Endodermal cell (in vitro differentiated cells): ENCODE measurements at regions not wholly inside any gene's neighbourhood (a gene's known extent, or its start where the extent isn't known, plus 50 kb on each side); places are given as distances from the start of the nearest gene placed in this dataset.
"Not testable (repeated sequence)": the region's sequence is repeated elsewhere in the genome, so short reads cannot be mapped to it uniquely, and the experiment has no call there.

ENCODE experiments used
- DNase-seq: peaks from one replicate; pipeline ENCODE4 v3.0.0-alpha.2; 2017
- H3K27ac ChIP-seq: 2 replicates; pipeline ENCODE4 v1.5.1; 2013; ENCODE audit warnings: mild to moderate bottlenecking, low read depth, low read length, moderate library complexity
- H3K27me3 ChIP-seq: 2 replicates; pipeline ENCODE4 v1.6.1; 2013; ENCODE audit warnings: mild to moderate bottlenecking, low read length, moderate library complexity; ENCODE audit not compliant: insufficient read depth, control insufficient read depth, poor library complexity, severe bottlenecking
- H3K36me3 ChIP-seq: 2 replicates; pipeline ENCODE4 v1.7.0; 2013; ENCODE audit warnings: mild to moderate bottlenecking, low read length, moderate library complexity; ENCODE audit not compliant: control insufficient read depth, insufficient read depth
- H3K4me1 ChIP-seq: one replicate; pipeline ENCODE4 v1.7.0; 2013; ENCODE audit warnings: low read length; ENCODE audit not compliant: control insufficient read depth, insufficient read depth
- H3K4me3 ChIP-seq: 2 replicates; pipeline ENCODE4 v1.5.1; 2013; ENCODE audit warnings: mild to moderate bottlenecking, low read length, moderate library complexity
- H3K9ac ChIP-seq: 2 replicates; pipeline ENCODE4 v1.6.1; 2013; ENCODE audit warnings: mild to moderate bottlenecking, low read length, moderate library complexity; ENCODE audit not compliant: poor library complexity, severe bottlenecking; ENCODE audit errors: extremely low read depth
- H3K9me3 ChIP-seq: 2 replicates; pipeline ENCODE4 v1.6.1; 2013; ENCODE audit warnings: mild to moderate bottlenecking, low read length, moderate library complexity; ENCODE audit not compliant: control insufficient read depth
- H3K27ac Mint-ChIP-seq: 2 replicates; pipeline ENCODE4 v1.8.0; 2020; ENCODE audit warnings: mixed read lengths
- H3K27me3 Mint-ChIP-seq: 2 replicates; pipeline ENCODE4 v1.8.0; 2021; ENCODE audit warnings: mild to moderate bottlenecking, mixed read lengths; ENCODE audit not compliant: insufficient read depth
- H3K36me3 Mint-ChIP-seq: 2 replicates; pipeline ENCODE4 v1.8.0; 2020; ENCODE audit warnings: low read depth, mixed read lengths
- H3K4me1 Mint-ChIP-seq: 2 replicates; pipeline ENCODE4 v1.8.0; 2020; ENCODE audit warnings: mixed read lengths
- H3K4me3 Mint-ChIP-seq: 2 replicates; pipeline ENCODE4 v1.8.0; 2020; ENCODE audit warnings: mild to moderate bottlenecking, moderate library complexity, mixed read lengths
- H3K9me3 Mint-ChIP-seq: 2 replicates; pipeline ENCODE4 v1.8.0; 2020; ENCODE audit warnings: mild to moderate bottlenecking, mixed read lengths
- CTCF ChIP-seq: fragments of 200-600 bp; sonication (generic); conservative IDR thresholded peaks from 2 replicates; pipeline ENCODE4 v1.5.0; 2021; ENCODE audit warnings: antibody characterized with exemption, mild to moderate bottlenecking
- WGBS, 2 experiments: methylation state at CpG; one replicate each; pipeline versions ENCODE4 v1.1.5 to v1.1.7; 2013; ENCODE audit warnings: missing lambda C conversion rate in 2 of 2, mixed read lengths in 1 of 2; ENCODE audit not compliant: insufficient coverage in 1 of 2, insufficient read length in 1 of 2; 5-methylcytosine and 5-hydroxymethylcytosine counted together

- Mint-ChIP-seq H3K4me1 (peaks cover 26% of the 10 kb centered on the region), H3K36me3 (no peaks in the 10 kb centered on the region), H3K27me3 (no peaks in the 10 kb centered on the region), H3K9me3 (peaks cover 9% of the 10 kb centered on the region), H3K27ac (no peak overlapping the region), H3K4me3 (no peak overlapping the region)
- Histone ChIP-seq H3K27ac (no peak overlapping the region), H3K9ac (no peak overlapping the region), H3K9me3 (peaks cover 12% of the 10 kb centered on the region), H3K27me3 (no peaks in the 10 kb centered on the region), H3K36me3 (no peaks in the 10 kb centered on the region), H3K4me1 (peaks cover 8% of the 10 kb centered on the region), H3K4me3 (no peak overlapping the region)
- DNase-seq: no peak
- TF ChIP-seq CTCF: no peak
- 83 to 94% methylated on average over 1 of the region's 1 CpG for WGBS, 2 experiments
Measured at GRCh38 chr2:166768393-166769123, 119.7 kb upstream of the XIRP2 start.

GRCh38 chr2:166766769-166767322 is 121.4 kb upstream of the XIRP2 start:
- not testable (repeated sequence) for H3K27ac Mint-ChIP-seq
- WGBS, 2 experiments: 92 to 94% methylated on average over 7 to 13 of the region's 13 CpGs

GRCh38 chr2:166766220-166766619 is 122.1 kb upstream of the XIRP2 start:
- no peak overlapping the region for H3K4me3 ChIP-seq
- 89 to 91% methylated on average over 4 to 6 of the region's 6 CpGs for WGBS, 2 experiments
- no peak for TF ChIP-seq CTCF
- H3K9me3 Mint-ChIP-seq: peaks cover 9% of the 10 kb centered on the region
- H3K27ac ChIP-seq: no peak overlapping the region
- H3K27me3 Mint-ChIP-seq: no peaks in the 10 kb centered on the region
- H3K4me1 ChIP-seq: no peaks in the 10 kb centered on the region
- no peak overlapping the region for H3K9ac ChIP-seq
- no peak overlapping the region for H3K27ac Mint-ChIP-seq
- peak; percentile 52 for DNase-seq
- H3K4me1 Mint-ChIP-seq: peaks cover 7% of the 10 kb centered on the region
- no peak overlapping the region for H3K4me3 Mint-ChIP-seq
- no peaks in the 10 kb centered on the region for H3K36me3 ChIP-seq
- H3K27me3 ChIP-seq: no peaks in the 10 kb centered on the region
- peaks cover 12% of the 10 kb centered on the region for H3K9me3 ChIP-seq
- no peaks in the 10 kb centered on the region for H3K36me3 Mint-ChIP-seq

More at GRCh38 chr2:166766769-166767322, 121.4 kb upstream of the XIRP2 start:
- not testable (repeated sequence) for H3K27me3 ChIP-seq, H3K4me3 ChIP-seq, H3K36me3 ChIP-seq, H3K4me3 Mint-ChIP-seq, H3K9ac ChIP-seq, H3K36me3 Mint-ChIP-seq, DNase-seq, H3K9me3 Mint-ChIP-seq, H3K27me3 Mint-ChIP-seq, H3K27ac ChIP-seq, H3K4me1 ChIP-seq
- H3K4me1 Mint-ChIP-seq: peaks cover 12% of the 10 kb centered on the region
- H3K9me3 ChIP-seq: peaks cover 12% of the 10 kb centered on the region
